ENCODE measurements at regions not wholly inside any gene's neighbourhood (a gene's known extent, or its start where the extent isn't known, plus 50 kb on each side); places are given as distances from the start of the nearest gene placed in this dataset.

GRCh38 chr2:44825702-44826101, 115.8 kb upstream of the SIX3 start:
- DNase-seq = no peak

DNA sequence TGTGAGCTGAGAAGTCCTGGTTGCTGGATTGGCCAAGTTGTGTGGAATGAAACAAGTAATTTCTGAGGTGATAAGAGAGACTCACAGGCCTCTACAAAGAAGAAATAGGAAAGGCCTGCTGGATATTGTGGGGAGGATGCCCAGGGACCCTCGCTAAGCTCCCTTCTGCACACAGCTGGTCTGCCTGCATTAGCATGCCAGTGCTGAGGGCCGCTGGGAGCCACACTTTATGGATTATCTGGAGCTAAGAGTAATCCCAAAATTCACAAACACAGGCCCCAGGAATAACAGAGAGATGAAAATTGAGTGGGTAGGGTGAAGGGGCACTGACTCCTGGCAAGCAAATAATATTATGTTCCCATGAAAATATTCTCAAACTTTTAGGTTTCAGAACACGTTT, 114.9 kb upstream of the SIX3 start:
- no peak for DNase-seq

DNA sequence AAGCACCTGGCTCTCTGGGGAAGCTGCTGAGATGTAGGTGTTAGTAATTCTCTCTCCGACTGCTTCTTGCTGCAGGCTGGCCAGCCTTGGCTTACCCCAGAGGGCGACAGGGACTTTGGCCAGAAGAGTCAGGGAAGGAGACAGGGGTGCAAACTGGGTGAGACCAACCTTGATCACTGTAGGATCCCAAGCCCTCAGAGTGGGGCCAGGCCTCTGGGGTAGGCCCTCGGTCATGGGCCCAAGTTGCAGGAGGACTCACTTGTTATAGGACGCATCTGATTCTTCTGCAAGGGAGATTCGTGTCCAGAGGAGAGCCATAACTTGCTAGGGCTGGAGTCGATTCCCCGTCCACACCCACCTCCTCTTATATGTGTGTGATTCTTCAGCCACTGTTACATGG, 111.7 kb upstream of the SIX3 start:
- DNase-seq = no peak

- DNase-seq = no peak
Observed at GRCh38 chr2:44833171-44834069, 108.1 kb upstream of the SIX3 start.

DNA sequence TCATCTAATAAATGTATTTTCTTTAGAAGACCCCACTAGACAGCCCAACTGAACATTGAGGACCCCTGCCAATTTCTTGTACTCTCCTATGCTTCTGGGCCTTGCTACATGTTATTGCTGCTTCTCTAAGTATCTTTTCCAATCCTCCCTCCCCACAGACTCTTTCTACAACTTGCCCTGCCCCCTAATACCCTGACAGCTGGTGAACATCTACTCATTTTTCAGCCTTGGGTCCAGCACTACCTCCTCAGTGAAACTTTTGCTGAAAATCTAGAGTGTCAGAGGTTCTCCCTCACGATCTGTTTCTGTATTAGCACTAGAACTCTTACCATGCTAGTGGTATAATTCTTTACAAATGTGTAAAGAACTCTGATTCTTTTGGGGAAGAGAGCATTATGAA, 106.8 kb upstream of the SIX3 start:
- DNase-seq = no peak

- DNase-seq = peak; percentile 49
Observed at GRCh38 chr2:44836174-44836573, 105.3 kb upstream of the SIX3 start.

GRCh38 chr2:44836916-44837315, 104.6 kb upstream of the SIX3 start:
- DNase-seq = peak; percentile 47

- DNase-seq = peak; percentile 24
Observed at GRCh38 chr2:44838116-44838790, 103.2 kb upstream of the SIX3 start.

DNA sequence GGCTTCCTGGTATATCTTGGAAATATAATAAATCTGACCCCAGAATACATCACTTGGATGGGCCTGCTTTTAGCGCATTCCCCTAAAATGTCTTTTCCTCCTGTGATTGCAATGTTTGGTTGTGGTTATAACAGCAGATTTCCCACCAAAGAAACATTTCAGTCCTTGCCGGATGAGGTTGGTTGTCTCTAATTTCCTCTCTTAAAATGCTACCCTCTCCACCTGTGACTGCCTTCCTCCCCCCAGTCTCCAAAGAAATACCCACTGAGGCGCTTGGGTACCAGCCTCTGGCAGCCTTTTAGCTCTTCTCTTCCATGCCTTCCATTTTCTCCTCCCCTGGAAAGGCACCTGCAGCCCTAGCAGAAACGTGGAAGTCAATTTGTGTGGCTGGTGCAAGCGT, 102.1 kb upstream of the SIX3 start:
- no peak for DNase-seq

DNA sequence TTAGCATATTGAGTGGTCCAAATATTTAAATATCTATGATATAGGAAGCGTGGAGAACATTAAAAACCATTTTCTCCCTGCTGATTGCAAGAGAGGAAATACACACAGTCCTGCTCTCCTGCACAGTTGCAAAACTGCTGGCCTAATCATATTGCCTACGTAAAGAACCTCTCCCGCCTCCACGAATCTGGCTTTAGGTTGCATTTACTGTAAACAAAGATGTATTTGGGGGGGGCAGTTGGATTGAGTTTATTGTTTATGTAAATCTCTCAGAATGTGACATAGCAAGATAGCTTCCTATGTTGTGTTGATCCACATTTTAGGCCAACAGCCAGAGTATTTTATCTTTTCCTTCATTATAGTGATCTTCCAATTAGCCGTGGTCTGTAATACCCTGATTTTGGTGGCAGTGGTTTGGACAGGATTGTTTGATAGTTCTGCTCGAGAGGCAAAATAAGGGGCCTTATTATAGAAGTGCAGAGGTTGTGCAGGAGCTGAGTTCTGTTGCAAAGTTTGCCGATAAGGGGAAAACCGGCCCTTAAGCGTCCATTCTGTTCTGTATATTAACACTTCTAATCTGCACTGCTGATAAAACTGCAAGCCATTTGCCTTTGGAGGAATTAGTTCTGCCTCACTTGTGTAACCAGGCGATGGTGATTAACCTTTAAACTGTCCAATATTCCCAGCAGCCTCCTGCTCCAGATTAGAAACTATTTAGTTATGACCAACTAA, 101.6 kb upstream of the SIX3 start:
- DNase-seq = no peak

DNA sequence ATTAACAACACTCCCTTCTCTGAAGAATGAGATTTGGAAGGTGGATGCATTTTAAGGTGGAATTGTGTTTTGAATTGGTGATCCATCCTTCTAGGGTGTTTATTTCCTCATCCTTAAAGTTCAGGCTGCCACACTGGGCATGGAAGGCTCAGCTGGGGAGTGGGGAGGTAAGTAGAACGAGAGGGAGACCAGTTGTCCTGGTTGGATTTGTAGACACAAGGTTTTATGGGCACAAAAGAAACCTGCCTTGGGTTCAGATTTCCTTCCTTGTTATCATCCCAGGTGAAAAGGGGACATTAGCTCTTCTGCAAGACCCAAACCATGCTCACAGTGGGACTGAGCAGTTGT, 101.0 kb upstream of the SIX3 start:
- no peak for DNase-seq

DNA sequence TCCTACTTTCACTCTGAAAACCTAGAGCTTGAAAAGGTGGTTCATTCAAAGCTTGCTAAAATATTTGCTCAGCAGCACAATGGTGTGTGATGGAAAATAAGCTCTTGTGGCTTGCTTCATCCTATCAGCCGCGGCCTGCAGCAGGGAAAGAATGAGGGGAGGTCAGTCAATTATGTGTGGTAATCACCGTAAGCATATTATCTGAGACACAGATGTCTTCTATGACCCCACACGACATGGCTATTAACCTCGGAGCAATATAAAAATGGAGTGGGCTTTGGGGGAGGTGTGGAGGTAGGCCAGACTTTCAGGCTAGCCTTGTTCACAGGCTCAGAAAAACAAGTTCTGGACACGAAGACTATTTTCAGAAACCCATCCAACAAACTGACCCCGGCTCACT, 98.4 kb upstream of the SIX3 start:
- no peak for DNase-seq

DNA sequence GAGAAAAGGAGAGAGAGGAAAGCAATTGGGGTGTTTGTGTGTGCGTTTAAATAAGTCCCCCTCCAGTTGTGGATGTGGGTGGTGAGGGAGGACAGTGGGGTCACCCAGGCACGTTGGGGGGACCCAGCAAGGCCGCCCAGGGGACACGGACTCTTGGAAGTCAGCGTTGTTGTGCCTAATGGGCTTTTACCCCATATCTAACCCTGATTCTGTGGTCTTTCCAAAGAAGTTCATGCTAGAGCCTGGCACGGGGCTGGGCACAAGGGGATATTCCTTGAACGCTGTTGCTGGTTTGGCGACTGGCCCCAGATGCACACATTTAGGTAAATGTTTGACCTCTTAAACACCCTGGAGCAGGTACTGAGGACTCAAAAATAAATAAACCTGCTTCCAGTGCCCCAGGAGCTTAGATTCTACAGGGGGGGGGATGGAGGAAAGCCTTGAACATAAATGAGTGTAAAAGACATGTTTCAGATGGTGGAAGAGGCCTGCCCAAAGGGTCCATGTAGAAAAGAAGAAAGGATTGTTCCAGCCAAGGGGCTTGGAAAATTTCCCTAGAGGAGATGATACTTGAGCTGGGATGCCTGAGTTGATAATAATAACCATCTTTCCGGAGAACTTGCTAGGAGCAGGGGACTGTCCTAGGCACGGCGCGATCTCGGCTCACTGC, 97.7 kb upstream of the SIX3 start:
- DNase-seq = peak; percentile 11

DNA sequence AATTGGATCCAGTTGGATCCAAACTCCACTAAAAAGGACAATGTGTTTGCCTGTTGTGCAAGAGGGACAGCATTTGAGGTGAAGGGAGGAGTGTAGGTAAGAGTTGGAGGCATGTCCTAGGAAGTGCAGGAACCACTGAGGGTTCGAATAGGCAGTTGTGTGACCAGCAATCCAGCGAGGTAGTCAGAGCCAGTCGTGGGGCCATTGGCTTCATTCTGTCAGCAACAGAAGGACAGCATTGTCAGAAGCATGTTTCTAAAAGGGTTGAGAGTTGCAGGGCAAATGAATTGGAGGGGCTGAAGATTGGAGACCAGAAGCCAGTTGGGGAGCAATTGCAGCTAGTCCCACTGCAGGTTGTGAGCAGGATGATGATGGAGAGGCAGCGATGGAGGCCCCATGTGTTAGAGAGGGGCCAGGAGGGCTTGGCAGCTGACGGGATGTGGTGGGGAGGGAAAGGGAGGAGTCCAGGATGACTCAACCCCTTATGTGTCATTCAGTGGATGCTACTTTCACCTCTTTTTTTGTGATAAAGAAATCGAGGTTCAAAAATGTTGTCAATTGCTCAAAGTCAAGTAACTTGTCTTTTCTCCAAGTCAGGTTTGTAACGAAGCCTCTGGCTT, 96.7 kb upstream of the SIX3 start:
- DNase-seq = peak; percentile 33

DNA sequence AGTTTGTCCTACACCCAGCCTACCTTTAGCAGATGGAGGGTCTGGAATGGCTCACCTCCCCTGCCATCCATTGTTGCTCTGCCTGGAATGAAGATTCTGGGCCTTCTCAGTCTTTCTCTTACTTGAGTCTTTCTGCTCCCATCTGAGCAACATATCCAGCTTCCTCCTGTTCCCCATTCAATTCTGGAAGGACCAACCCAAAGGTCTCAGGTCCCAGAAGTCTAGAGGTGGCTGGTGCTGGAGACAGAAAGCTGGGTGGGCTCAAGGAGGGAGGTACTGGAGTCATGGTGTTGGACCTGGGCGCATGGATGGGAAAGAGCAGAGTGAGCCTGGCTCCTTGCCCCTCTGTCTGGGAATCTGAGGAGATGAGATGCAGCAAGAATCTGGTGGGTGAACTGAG, 93.5 kb upstream of the SIX3 start:
- no peak for DNase-seq

GRCh38 chr2:44850016-44850415, 91.5 kb upstream of the SIX3 start:
- no peak for DNase-seq

DNA sequence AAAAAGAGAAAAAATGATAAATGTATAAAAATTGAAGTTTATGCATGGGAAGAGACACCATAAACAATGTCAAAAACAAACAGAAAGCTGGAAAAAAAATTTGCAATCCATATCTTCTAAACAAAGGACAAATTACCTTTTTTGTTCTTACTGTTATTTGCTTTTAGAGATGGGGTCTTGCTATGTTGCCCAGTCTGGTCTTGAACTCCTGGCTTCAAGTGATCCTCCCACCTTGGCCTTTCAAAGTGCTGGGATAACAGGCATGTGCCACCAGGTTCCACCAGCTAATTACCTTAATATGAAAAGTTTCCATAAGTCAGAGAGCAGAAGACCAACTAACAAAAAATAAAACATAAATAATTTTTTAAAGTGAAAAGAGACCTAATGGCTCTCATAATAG, 90.0 kb upstream of the SIX3 start:
- DNase-seq = no peak

- no peak for DNase-seq
Observed at GRCh38 chr2:44852594-44852993, 88.9 kb upstream of the SIX3 start.

DNA sequence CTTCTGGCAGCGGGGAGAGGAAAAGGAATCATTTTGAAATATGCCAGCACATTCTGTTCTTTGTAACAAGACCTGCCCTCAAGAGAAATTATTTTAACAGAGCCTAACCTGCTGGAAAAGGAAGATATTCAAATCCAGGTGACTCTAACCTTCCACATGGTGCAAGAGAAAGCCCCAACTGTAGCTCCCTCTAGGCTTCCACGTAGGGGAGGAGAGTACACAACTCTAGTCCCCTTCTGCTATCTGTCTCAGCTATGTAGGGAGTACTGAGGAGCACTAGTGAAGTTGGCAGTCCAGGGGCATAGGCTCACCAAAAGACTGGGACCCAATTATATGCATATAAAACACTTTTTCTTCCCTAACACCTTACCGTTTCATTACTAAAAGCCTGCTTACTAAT, 82.2 kb upstream of the SIX3 start:
- no peak for DNase-seq

GRCh38 chr2:44866152-44866551, 75.3 kb upstream of the SIX3 start:
- DNase-seq = no peak

- DNase-seq = no peak
Observed at GRCh38 chr2:44869761-44870160, 71.7 kb upstream of the SIX3 start.

DNA sequence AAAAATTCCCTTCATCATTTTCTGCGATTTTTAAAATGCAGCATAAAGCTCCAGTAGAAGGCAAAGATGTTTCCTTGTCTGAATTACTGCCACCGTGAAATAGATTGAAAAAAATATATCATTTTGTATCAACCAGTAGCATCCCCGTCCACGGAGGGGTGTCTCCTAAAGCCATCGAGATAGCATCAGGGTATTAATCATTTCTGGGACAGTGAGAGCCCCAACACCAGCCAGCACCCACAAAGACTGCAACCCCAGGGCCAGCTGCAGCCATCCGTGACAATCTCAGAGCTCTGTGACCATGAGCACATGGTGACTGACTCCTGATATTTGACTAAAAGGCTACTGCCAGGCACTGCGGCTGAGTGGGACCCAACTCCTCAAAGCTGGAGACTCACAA, 64.1 kb upstream of the SIX3 start:
- no peak for DNase-seq
